Breast epithelium (tissue), 4 donors: ENCODE measurements at regions not wholly inside any gene's neighbourhood (a gene's known extent, or its start where the extent isn't known, plus 50 kb on each side); places are given as distances from the start of the nearest gene placed in this dataset.

Source experiments
- DNase-seq, 2 donors: peaks; one replicate each; pipeline ENCODE4 v3.0.0-alpha.2; 2019; ENCODE audit warnings: low spot score in 2 of 2
- H3K27ac ChIP-seq, 2 donors: fragments of 200-600 bp; sonication (generic) in 1 of 2; one replicate each; pipeline ENCODE4 v1.5.1; 2016 to 2019; ENCODE audit warnings: mild to moderate bottlenecking in 1 of 2
- H3K27me3 ChIP-seq, 2 donors: fragments of 200-600 bp; sonication (generic) in 1 of 2; one replicate each; pipeline versions ENCODE4 v1.5.1 to v1.6.0; 2017 to 2019; ENCODE audit warnings: control low read depth in 1 of 2, mild to moderate bottlenecking in 1 of 2
- H3K36me3 ChIP-seq: fragments of 200-600 bp; one replicate; pipeline ENCODE4 v1.5.1; 2019
- H3K4me1 ChIP-seq, 2 donors: fragments of 200-600 bp; sonication (generic); one replicate each; pipeline ENCODE4 v1.5.1; 2016 to 2019; ENCODE audit warnings: control low read depth in 1 of 2
- H3K4me3 ChIP-seq, 3 donors: fragments of 200-600 bp; sonication (generic); 1 replicate in 2 of 3; 2 replicates in 1 of 3; pipeline ENCODE4 v1.5.1; 2016 to 2019; ENCODE audit warnings: mild to moderate bottlenecking in 3 of 3, moderate library complexity in 2 of 3
- H3K9me3 ChIP-seq, 2 donors: fragments of 200-600 bp; sonication (generic) in 1 of 2; one replicate each; pipeline ENCODE4 v1.5.1; 2016 to 2019; ENCODE audit warnings: control low read depth in 1 of 2
- CTCF ChIP-seq, 3 donors: fragments of 450-650 bp; IDR thresholded peaks; one replicate each; pipeline ENCODE4 v1.5.1; 2016 to 2017; ENCODE audit warnings: antibody characterized with exemption in 3 of 3, mild to moderate bottlenecking in 3 of 3, moderate library complexity in 3 of 3
- POLR2A ChIP-seq: fragments of 450-650 bp; IDR thresholded peaks from one replicate; pipeline ENCODE4 v1.6.1; 2016; ENCODE audit warnings: antibody characterized with exemption, mild to moderate bottlenecking, moderate library complexity
- POLR2AphosphoS5 ChIP-seq, 3 donors: sonication (generic); formaldehyde crosslinking; IDR thresholded peaks; one replicate each; pipeline ENCODE4 v1.6.1; 2017; ENCODE audit warnings: antibody characterized with exemption in 3 of 3
- intact Hi-C: fragments of 100-400 bp; cut with DNase I; formaldehyde crosslinking; loops from one replicate; pipeline ENCODE4 v1.15.1; 2023; ENCODE audit warnings: low total_unique reads

GRCh38 chr15:26352909-26353308, 420.0 kb downstream of the GABRB3 start:
- Histone ChIP-seq H3K27ac (no peak overlapping the region), H3K27me3 (no peaks in the 10 kb centered on the region), H3K9me3 (peaks cover 6 to 7% of the 10 kb centered on the region in 2 donors), H3K36me3 (no peaks in the 10 kb centered on the region), H3K4me1 (no peaks in the 10 kb centered on the region), H3K4me3 (no peak overlapping the region)
- no peak for DNase-seq
- intact Hi-C loops: no loop called here
- TF ChIP-seq CTCF (IDR thresholded peaks at IDR 0.05) (no peak), POLR2A (no peak), POLR2AphosphoS5 (IDR thresholded peaks at IDR 0.05) (no peak)

DNA sequence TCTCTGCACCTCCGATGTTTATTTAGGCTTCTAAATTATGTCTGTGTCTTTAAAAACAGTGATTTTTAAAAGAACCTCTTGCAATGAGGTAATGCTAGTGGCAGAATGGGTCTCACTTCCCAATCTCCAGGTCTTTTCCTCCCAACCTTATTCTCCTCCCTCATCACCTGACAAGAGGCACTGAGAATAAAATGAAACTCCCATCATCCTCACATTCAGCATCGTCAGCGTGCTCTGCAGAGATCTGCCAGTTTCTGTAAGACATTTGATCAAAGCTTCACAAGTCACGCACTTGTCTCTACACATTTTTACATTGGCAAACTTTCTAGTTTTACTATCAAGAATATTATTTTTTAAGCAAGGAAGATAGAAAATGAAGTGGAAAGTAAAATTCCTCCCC, 420.5 kb downstream of the GABRB3 start:
- Histone ChIP-seq H3K4me3 (no peak overlapping the region), H3K36me3 (no peaks in the 10 kb centered on the region), H3K27me3 (no peaks in the 10 kb centered on the region), H3K27ac (no peak overlapping the region), H3K9me3 (peaks cover 6 to 13% of the 10 kb centered on the region in 2 donors), H3K4me1 (no peaks in the 10 kb centered on the region)
- DNase-seq: no peak
- TF ChIP-seq CTCF (IDR thresholded peaks at IDR 0.05): no peak
- no peak for TF ChIP-seq POLR2A
- no peak for TF ChIP-seq POLR2AphosphoS5 (IDR thresholded peaks at IDR 0.05)
- intact Hi-C loops: no loop called here

DNA sequence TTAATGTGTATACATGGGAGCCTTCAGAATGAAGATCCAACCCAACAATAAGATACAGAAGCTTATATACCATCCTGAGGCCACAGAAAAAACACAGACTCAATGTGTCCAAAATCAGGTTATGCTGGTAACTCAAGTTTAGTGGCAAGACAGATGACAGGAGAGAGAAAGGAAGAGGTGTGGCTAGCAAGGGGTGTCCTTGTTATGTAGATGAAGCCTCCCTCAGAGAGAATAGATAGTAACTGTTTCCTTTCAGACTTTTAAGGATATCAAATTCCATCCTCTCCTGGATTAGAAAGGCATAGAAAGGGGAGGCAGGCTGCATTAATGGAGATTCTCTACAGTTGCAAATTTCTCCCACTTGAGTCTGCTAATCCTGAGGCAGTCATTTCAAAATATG, 447.4 kb downstream of the GABRB3 start:
- no peak overlapping the region for H3K4me3 ChIP-seq
- no peaks in the 10 kb centered on the region for H3K9me3 ChIP-seq
- no peak for DNase-seq
- no peaks in the 10 kb centered on the region for H3K4me1 ChIP-seq
- intact Hi-C loops: no loop called here
- TF ChIP-seq POLR2A: no peak
- no peak for TF ChIP-seq CTCF (IDR thresholded peaks at IDR 0.05)
- no peak for TF ChIP-seq POLR2AphosphoS5 (IDR thresholded peaks at IDR 0.05)
- no peaks in the 10 kb centered on the region for H3K27me3 ChIP-seq
- H3K36me3 ChIP-seq: no peaks in the 10 kb centered on the region
- no peak overlapping the region for H3K27ac ChIP-seq

GRCh38 chr15:26323566-26323965, 449.3 kb downstream of the GABRB3 start:
- Histone ChIP-seq H3K4me1 (no peaks in the 10 kb centered on the region), H3K27ac (no peak overlapping the region), H3K4me3 (no peak overlapping the region), H3K36me3 (no peaks in the 10 kb centered on the region), H3K9me3 (no peaks in the 10 kb centered on the region), H3K27me3 (no peaks in the 10 kb centered on the region)
- intact Hi-C loops: no loop called here
- TF ChIP-seq POLR2AphosphoS5 (IDR thresholded peaks at IDR 0.05) (no peak), POLR2A (no peak), CTCF (IDR thresholded peaks at IDR 0.05) (no peak)
- no peak for DNase-seq

DNA sequence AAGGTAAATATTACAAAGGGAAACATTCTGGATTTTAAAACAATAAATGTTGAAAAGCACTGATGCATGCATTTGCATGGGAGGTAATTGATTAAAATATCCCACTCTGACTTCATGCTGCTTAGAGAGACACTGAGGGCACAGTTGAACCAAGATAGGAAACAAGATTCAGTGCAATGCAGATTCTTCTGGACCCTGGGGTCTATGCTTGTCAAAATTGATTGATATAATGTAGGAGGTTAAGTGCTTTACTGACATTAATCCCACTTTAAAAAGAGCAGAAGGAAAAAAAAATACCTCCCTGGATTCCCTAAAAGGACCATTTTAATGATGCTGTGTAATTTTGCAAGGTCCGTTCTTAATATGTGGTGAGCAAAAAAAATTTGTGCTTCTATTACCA, 454.2 kb downstream of the GABRB3 start:
- Histone ChIP-seq H3K36me3 (no peaks in the 10 kb centered on the region), H3K9me3 (no peaks in the 10 kb centered on the region), H3K4me3 (no peak overlapping the region), H3K27me3 (no peaks in the 10 kb centered on the region), H3K27ac (no peak overlapping the region), H3K4me1 (no peaks in the 10 kb centered on the region)
- no peak for DNase-seq
- no peak for TF ChIP-seq POLR2A
- no peak for TF ChIP-seq POLR2AphosphoS5 (IDR thresholded peaks at IDR 0.05)
- no peak for TF ChIP-seq CTCF (IDR thresholded peaks at IDR 0.05)
- intact Hi-C loops: no loop called here
